ENCODE measurements at regions not wholly inside any gene's neighbourhood (a gene's known extent, or its start where the extent isn't known, plus 50 kb on each side); places are given as distances from the start of the nearest gene placed in this dataset.

DNA sequence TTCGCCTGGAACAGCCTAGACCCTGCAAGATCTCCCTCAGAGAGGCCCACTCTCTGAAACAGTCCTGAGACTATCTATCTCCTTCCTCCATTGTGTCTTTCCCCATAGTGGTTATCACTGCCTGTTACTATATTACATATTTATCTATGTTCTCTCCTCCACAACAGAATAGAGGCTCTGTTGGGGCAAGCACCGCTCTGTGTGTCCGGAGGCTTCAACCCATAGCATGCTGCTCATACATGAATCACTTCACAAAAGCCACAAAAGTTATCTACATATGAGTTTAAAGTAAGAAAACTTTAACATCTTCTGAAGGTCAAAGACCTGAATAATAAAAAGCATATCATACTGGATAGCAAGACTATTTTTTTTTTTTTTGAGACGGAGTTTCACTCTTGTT is 242.1 kb upstream of the HS6ST1 start:
- Mint-ChIP-seq H3K9me3 (no peaks in the 10 kb centered on the region), H3K4me1 (ENCODE audit: low read depth) (no peaks in the 10 kb centered on the region), H3K27me3 (ENCODE audit: low read depth) (no peaks in the 10 kb centered on the region), H3K36me3 (ENCODE audit: low read depth) (no peaks in the 10 kb centered on the region), H3K4me3 (no peak overlapping the region), H3K27ac (no peak overlapping the region)
- intact Hi-C loops (cut with micrococcal nuclease) = no loop called here
- CTCF ChIA-PET = no interaction called here
- DNase-seq = no peak

DNA sequence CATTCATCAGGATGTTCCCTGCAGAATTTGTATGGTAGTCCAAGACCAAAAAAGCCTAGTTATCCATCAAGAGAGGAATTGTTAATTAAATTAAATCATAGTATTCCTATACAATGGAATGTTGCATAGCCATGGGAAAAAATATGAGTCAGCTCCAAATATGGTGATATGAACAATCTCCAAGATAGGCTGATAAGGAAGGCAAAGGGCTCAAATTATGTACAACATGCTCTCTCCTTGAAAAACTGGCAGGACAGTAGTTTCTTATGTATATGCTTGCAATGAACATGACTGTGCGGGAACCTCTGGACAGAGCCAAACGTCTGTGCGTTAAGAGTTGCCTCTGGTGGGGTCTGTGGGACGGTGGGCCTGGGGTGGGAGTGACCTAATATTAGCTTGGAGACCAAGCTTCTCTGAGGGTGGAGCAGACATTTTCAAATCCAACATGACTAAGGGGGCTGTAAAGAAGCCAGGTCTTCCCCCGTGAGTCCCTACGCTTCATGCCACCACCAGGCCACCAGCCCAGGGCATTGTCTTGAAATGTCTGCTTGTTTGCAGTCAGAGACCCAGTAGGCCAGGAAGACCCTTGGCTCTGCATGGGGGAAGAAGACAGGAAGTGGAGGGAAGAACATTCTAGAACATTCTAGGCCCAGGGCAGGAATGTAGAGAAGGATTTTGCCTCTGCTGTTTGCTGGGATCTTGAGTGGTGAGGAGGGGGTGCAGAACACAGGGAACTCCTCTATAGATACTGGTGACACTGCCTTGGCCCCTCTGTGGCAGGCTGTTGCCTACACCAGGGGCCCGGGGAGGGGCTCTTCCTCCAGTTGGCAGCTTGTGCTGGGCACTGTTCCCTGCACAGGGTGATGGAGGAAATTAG is 244.0 kb upstream of the HS6ST1 start:
- Mint-ChIP-seq H3K36me3 (ENCODE audit: low read depth) (no peaks in the 10 kb centered on the region), H3K4me1 (ENCODE audit: low read depth) (no peaks in the 10 kb centered on the region), H3K4me3 (no peak overlapping the region), H3K27me3 (ENCODE audit: low read depth) (no peaks in the 10 kb centered on the region), H3K9me3 (no peaks in the 10 kb centered on the region), H3K27ac (no peak overlapping the region)
- CTCF ChIA-PET = no interaction called here
- intact Hi-C loops (cut with micrococcal nuclease) = no loop called here
- DNase-seq = no peak

DNA sequence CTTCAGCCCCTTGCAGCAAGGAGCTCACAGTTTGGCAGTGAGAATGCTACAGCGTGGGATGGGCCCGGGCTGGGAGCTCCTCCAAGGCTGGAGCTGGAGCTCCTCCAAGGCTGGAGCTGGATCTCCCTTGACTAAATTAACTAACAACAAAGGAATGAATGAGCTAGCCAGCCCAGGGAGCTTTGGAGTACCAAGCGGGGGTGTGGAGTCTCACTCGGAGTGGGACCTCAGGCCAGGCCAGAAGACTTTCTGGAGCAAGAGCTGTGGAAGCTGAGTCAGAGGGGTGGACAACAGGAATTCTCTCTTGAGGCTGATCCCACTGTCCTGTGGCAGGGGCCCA is 244.7 kb upstream of the HS6ST1 start:
- H3K27me3 Mint-ChIP-seq (ENCODE audit: low read depth) = no peaks in the 10 kb centered on the region
- DNase-seq = no peak
- H3K27ac Mint-ChIP-seq = no peak overlapping the region
- H3K9me3 Mint-ChIP-seq = no peaks in the 10 kb centered on the region
- intact Hi-C loops (cut with micrococcal nuclease) = no loop called here
- CTCF ChIA-PET = no interaction called here
- H3K4me3 Mint-ChIP-seq = no peak overlapping the region
- H3K36me3 Mint-ChIP-seq (ENCODE audit: low read depth) = no peaks in the 10 kb centered on the region
- no peaks in the 10 kb centered on the region for H3K4me1 Mint-ChIP-seq (ENCODE audit: low read depth)

DNA sequence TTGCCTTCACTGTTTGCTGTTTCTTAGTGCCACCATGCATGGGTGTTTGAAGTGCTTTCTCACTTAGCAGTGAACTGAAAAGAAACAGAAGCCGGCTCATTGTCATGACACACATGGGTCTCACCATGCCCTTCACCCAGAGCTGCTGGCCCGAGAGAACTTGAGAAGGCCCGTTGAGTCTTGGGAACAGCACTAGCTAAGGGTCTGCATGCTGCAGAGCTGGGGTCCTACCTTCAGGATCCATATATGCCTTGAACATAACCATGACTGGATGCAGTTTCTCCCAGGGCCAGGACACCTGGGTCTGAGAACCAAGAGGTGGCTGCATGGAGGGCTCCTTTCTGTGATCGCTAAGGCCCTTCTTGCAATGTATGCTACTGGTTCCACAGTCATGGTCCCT is 245.5 kb upstream of the HS6ST1 start:
- H3K4me1 Mint-ChIP-seq (ENCODE audit: low read depth) = no peaks in the 10 kb centered on the region

DNA sequence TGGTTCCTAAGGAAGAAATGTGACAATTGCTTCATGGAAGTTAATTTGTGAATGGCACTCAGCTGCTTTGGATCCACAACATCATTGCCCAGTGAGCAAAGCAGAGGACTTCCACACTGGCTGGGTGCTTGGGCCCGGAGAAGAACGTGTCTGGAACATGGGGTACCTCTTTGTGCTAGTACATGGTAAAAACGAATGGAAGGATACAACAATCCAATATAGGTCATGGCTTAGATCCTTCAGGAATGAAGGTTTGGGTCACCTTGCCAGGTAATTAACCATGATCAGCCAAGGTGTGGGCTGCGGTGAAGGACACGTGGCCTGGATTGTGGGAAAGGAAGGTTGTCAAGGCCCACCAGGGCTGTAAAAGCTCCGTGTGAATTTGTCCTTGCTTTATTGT is 245.9 kb upstream of the HS6ST1 start:
- Mint-ChIP-seq H3K4me1 (ENCODE audit: low read depth) (no peaks in the 10 kb centered on the region), H3K9me3 (no peaks in the 10 kb centered on the region), H3K36me3 (ENCODE audit: low read depth) (no peaks in the 10 kb centered on the region), H3K27ac (no peak overlapping the region), H3K4me3 (no peak overlapping the region), H3K27me3 (ENCODE audit: low read depth) (no peaks in the 10 kb centered on the region)
- CTCF ChIA-PET = no interaction called here
- intact Hi-C loops (cut with micrococcal nuclease) = no loop called here
- DNase-seq = no peak

More for the DNA sequence above, 245.5 kb upstream of the HS6ST1 start:
- Mint-ChIP-seq H3K27me3 (ENCODE audit: low read depth) (no peaks in the 10 kb centered on the region), H3K27ac (no peak overlapping the region), H3K36me3 (ENCODE audit: low read depth) (no peaks in the 10 kb centered on the region), H3K9me3 (no peaks in the 10 kb centered on the region), H3K4me3 (no peak overlapping the region)
- CTCF ChIA-PET = no interaction called here
- intact Hi-C loops (cut with micrococcal nuclease) = no loop called here
- DNase-seq = no peak

DNA sequence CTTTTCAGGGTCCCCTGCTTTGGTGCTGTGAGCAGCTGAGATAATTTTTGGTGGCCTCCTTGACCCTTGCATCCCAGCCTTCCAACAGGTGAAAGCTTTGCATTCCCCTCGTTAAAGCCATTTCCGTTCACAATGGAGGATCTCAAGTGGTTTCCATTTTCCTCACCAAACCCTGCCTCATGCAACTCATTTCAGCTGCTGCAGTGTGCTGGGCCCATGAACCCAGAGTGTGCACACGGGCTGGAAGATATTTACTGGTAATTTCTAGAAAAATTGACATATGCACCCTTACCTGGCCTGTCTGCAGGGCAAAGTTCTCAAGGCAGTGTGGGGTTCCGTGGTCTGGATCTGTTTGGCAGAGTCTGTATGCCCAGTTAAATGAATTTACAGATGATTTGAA is 246.8 kb upstream of the HS6ST1 start:
- Mint-ChIP-seq H3K9me3 (no peaks in the 10 kb centered on the region), H3K36me3 (ENCODE audit: low read depth) (no peaks in the 10 kb centered on the region), H3K27me3 (ENCODE audit: low read depth) (no peaks in the 10 kb centered on the region), H3K4me3 (no peak overlapping the region), H3K4me1 (ENCODE audit: low read depth) (no peaks in the 10 kb centered on the region), H3K27ac (no peak overlapping the region)
- CTCF ChIA-PET = no interaction called here
- no peak for DNase-seq
- intact Hi-C loops (cut with micrococcal nuclease) = no loop called here

DNA sequence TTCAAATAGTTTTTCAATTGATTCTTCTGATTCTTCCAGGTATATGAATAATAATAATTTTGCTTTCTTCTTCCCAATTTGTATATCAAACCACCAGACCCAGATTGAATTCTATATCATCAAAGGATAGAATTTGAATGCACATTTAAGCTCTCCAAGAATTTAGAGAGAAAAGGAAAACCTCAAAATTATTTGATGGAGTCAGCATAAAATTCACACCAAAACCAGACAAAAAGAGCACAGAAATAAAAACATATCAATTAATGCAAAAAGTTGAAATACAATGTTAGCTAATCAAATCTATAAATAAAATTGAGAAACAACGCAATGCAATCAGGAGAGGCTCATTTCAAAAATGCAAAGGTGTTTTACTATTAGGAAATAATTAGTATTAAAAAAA is 248.0 kb upstream of the HS6ST1 start:
- H3K4me3 Mint-ChIP-seq = no peak overlapping the region
- H3K4me1 Mint-ChIP-seq (ENCODE audit: low read depth) = no peaks in the 10 kb centered on the region
- H3K27me3 Mint-ChIP-seq (ENCODE audit: low read depth) = no peaks in the 10 kb centered on the region
- H3K27ac Mint-ChIP-seq = no peak overlapping the region
- no peaks in the 10 kb centered on the region for H3K36me3 Mint-ChIP-seq (ENCODE audit: low read depth)
- DNase-seq = no peak
- no peaks in the 10 kb centered on the region for H3K9me3 Mint-ChIP-seq
- CTCF ChIA-PET = no interaction called here
- intact Hi-C loops (cut with micrococcal nuclease) = no loop called here

DNA sequence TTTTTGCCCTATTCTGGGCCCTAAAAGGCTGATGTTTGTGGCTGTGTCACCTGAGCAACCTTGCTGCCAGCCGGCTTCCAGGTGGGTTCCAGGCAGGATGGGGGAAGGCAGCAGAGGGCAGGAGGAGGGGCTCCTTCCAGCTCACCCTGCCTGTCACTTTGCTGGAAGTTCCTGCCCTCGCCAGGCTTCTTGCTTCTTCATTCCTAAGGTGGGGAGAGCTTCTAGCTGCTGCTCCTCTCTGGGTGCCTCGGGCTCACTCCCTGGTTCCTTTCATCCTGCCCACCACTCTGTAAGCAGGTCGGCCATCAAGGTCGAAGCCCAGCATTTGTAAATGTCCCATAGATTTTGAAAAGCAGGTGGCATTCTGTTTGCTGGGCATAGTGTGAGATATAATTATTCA is 249.4 kb upstream of the HS6ST1 start:
- intact Hi-C loops (cut with micrococcal nuclease) = no loop called here
- no peaks in the 10 kb centered on the region for H3K36me3 Mint-ChIP-seq (ENCODE audit: low read depth)

DNA sequence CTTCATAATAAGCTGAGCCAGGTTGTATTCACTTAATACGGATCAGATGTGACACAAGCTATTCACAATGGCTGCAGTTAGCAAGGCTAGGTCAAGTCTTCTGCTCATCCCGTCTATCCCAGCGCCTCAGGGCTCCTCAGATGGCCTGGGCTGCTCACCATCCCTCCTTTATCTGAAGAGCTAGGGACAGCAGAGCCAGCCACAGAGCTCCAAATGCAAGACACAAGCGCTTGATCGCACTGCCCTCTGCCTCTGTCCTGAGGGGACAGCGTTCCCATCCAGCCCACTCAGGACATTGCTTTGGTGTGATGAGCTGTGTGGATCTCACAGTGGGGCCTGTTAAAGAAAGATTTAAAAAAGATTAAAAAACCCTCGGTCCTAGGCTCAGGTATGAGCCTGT is 254.4 kb upstream of the HS6ST1 start:
- CTCF ChIA-PET = no interaction called here
- Mint-ChIP-seq H3K4me3 (no peak overlapping the region), H3K27me3 (ENCODE audit: low read depth) (no peaks in the 10 kb centered on the region), H3K27ac (no peak overlapping the region), H3K4me1 (ENCODE audit: low read depth) (no peaks in the 10 kb centered on the region), H3K9me3 (no peaks in the 10 kb centered on the region), H3K36me3 (ENCODE audit: low read depth) (no peaks in the 10 kb centered on the region)
- intact Hi-C loops (cut with micrococcal nuclease) = no loop called here
- no peak for DNase-seq

More for the DNA sequence above, 249.4 kb upstream of the HS6ST1 start:
- no peak overlapping the region for H3K4me3 Mint-ChIP-seq
- no peak for DNase-seq
- no peaks in the 10 kb centered on the region for H3K4me1 Mint-ChIP-seq (ENCODE audit: low read depth)
- H3K27ac Mint-ChIP-seq = no peak overlapping the region
- CTCF ChIA-PET = no interaction called here
- no peaks in the 10 kb centered on the region for H3K9me3 Mint-ChIP-seq
- H3K27me3 Mint-ChIP-seq (ENCODE audit: low read depth) = no peaks in the 10 kb centered on the region

DNA sequence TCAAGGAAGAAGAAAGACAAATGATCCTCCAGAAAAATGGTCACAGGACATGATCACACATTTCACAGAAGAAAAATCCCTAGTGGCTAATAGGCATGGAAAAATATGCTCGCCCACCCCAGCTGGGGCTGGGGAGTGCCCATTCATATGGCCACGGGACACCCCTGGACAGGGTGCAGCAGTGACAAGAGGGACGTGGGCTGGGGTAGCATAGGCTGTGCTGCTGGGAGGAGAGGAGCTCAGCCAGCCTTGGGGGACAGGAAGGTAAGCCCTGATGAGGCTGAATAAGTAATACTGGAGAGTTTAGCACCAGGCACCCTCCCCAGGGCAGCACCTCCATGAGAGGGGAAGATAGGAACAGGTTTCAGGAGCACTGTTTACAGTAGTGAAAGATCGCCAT is 254.9 kb upstream of the HS6ST1 start:
- Mint-ChIP-seq H3K27ac (no peak overlapping the region), H3K4me1 (ENCODE audit: low read depth) (no peaks in the 10 kb centered on the region), H3K27me3 (ENCODE audit: low read depth) (no peaks in the 10 kb centered on the region), H3K9me3 (no peaks in the 10 kb centered on the region), H3K4me3 (no peak overlapping the region), H3K36me3 (ENCODE audit: low read depth) (no peaks in the 10 kb centered on the region)
- intact Hi-C loops (cut with micrococcal nuclease) = no loop called here
- CTCF ChIA-PET = no interaction called here
- no peak for DNase-seq

DNA sequence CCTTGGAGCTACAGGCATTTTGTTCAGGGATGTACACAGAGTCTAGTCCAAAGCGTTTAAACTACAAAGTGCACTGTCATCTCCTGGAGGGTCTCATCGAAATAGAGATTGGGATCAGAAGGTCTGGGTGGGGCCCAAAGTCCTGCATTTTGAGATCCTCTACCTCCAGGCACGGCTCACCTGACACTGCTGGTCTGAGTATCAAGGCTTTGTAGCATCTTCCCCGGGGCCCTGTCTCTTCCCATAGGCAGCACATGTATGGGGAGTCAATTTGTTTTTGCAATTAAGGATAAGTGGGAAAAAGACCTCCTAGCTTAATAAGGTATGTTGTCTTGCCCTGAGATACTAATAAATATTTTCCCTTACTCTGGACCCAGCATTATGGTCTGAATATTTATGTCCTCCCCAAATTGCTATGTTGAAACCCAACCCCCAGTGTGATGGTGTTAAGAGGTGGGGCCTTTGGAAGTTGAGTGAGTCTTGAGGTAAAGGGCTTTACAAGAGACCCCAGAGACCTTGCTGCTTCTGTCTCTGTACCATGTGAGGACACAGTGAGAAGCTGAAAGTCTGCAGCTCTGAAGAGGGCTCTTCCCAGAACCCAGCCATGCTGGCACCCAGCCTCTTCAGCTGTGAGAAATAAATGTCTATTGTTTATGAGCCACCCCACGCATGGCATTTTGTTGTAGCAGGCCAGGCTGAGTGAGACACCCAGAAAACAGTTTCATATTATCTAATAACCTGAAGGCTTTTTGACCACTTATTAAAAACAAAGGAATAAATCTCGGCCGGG is 258.7 kb upstream of the HS6ST1 start:
- H3K4me3 Mint-ChIP-seq = no peak overlapping the region
- H3K27ac Mint-ChIP-seq = no peak overlapping the region
- H3K4me1 Mint-ChIP-seq (ENCODE audit: low read depth) = no peaks in the 10 kb centered on the region
- H3K27me3 Mint-ChIP-seq (ENCODE audit: low read depth) = no peaks in the 10 kb centered on the region
- no peak for DNase-seq
- H3K36me3 Mint-ChIP-seq (ENCODE audit: low read depth) = no peaks in the 10 kb centered on the region
- intact Hi-C loops (cut with micrococcal nuclease) = no loop called here
- no peaks in the 10 kb centered on the region for H3K9me3 Mint-ChIP-seq
- CTCF ChIA-PET = no interaction called here

DNA sequence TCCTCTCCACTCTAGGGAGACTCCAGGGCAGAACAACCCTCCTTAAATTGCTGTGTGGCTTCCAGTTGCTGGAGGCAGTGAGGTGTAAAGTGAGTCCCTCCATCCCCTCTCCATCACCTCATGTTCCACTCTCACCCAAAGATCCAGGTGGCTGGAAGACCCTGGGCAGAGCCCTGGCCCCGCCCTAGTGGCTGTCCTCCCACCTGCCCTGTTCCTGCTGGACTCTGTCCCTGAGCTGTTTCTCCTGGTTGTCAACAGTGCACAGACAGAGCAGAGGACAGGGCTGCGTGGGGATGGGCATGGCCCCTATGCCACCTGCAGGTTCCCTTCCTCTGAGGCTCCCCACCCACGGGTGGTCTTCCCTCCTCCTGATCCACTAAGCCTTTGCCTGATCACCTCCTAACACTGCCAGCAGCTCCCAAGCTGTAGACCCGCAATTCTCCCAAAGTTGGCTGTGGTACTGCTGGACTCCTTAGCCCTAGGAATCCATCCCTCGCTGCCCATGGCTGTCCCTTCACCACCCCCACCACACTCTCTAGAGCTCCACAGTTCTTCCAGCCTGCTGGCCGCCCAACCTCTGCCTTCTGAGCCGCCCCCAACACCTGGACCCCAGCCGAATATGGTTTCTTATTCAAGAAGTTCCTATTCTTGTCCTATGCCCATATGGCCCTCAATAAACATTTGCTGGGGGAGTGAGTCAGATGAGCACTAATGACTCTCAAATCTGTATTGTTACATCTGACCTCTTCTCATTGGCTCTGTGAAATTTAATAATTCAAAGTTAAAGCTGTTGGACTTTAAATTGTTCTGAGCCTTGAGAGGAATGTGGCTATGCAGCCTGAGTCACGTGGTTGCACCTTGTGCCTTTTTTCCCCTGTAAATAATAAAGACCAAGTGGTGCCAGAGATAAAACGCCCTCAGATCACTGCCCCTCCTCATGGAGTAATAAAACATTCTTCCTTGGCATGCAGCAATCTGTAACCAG is 260.0 kb upstream of the HS6ST1 start:
- Mint-ChIP-seq H3K27me3 (ENCODE audit: low read depth) (no peaks in the 10 kb centered on the region), H3K27ac (no peak overlapping the region), H3K9me3 (no peaks in the 10 kb centered on the region), H3K36me3 (ENCODE audit: low read depth) (no peaks in the 10 kb centered on the region), H3K4me3 (no peak overlapping the region), H3K4me1 (ENCODE audit: low read depth) (no peaks in the 10 kb centered on the region)
- DNase-seq = no peak
- CTCF ChIA-PET = no interaction called here
- intact Hi-C loops (cut with micrococcal nuclease) = no loop called here

Measured in activated naive CD4-positive, alpha-beta T cell treated with anti-CD3 and anti-CD28 coated beads for 36 hours (primary cell).